Fibroblast of gingiva (primary cell): ENCODE measurements at regions not wholly inside any gene's neighbourhood (a gene's known extent, or its start where the extent isn't known, plus 50 kb on each side); places are given as distances from the start of the nearest gene placed in this dataset.

Source experiments
- DNase-seq: peaks from one replicate; pipeline ENCODE4 v3.0.0-alpha.2; 2011; ENCODE audit warnings: low read depth

GRCh38 chr2:48852938-48853337 is 97.4 kb upstream of the LHCGR start:
- peak; percentile 12 for DNase-seq

GRCh38 chr2:48851161-48851560 is 95.6 kb upstream of the LHCGR start:
- DNase-seq: no peak

- DNase-seq: no peak
These were observed 94.2 kb upstream of the LHCGR start for GRCh38 chr2:48849770-48850169.

- DNase-seq: no peak
These were observed 90.2 kb upstream of the LHCGR start for GRCh38 chr2:48845684-48846083.

DNA sequence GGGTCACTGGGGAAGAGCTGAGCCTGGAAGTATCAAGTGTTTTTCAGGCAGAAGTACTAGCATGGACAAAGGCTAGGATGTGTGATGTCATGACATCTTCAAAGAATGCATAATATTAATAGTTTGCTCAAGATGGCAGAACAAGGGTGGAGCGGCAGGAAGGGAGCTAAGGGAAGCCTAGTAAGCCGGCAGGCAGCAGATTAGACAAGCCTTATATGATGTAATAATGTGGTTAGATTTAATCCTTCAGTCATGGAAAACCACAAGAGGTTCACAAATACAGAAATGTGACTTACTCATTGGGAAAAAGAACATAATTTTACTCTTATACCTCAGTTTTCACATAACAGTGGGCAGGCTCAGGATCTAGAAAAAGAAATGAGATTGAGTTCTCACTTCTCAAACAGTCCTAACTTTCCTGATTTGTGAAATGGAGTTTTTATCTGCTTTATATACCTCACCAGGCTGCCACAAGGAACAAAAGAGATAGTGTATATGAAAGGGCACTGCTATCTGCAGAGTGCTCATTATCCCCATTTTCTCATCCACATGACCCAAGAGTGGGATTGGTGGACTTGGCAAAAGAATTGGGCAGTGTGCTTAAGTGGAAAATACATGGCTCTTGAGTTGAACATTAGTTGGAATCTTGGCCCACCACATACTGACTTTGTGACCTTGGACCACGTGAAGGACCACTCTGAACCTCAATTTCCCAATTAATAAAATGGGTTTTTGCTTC is 89.1 kb upstream of the LHCGR start:
- DNase-seq: no peak

DNA sequence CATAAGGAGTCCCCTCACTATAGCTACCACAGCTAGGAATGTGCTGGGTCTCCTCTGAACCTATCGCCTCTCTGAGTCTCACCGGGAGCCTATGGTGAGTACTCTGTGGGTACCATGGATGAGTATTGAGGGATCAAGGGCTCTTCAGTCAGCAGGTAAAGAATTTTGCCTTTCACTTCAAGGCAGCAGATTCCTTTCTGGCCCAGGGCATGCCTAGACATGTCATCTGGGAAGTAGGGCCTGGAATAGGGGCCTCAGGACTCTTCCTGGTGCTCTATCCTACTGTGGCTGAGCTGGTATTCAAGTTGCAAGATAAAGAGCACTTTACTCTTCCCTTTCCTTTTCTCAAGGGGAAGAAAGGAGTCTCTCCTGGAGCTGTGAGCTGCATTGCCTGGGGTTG is 85.6 kb upstream of the LHCGR start:
- no peak for DNase-seq

DNA sequence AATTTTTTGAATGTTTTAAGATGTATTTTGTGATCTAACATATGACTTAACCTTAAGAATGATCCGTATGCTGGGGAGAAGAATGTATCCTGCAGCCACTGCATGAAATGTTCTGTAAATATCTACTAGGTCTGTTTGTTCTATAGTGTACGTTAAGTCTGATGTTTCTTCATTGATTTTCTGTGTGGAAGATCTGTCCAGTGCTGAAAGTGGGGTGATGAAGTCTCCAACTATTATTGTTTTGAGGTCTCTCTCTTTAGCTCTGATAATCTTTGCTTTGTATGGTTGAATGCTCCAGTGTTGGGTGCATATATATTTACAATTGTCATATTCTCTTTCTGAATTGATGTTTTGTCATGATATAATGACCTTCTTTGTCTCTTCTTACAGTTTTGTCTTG is 82.5 kb upstream of the LHCGR start:
- no peak for DNase-seq

- DNase-seq: no peak
These were observed 74.0 kb upstream of the LHCGR start for GRCh38 chr2:48829569-48829968.

DNA sequence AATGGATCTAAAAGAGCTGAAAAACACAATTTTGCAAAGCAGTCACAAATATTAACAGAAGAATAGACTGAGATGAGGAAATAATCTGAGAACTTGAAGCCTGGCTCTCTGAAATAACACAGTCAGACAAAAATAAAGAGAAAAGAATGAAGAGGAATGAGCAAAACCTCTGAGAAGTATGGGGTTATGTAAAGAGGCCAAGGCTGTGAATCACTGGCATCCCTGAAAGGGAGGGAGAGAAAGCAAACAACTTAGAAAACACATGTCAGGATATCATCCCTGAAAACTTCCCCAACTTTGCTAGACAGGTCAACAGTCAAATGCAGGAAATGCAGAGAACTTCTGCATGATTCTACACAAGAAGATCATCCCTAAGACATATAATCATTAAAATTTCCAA is 73.5 kb upstream of the LHCGR start:
- no peak for DNase-seq

DNA sequence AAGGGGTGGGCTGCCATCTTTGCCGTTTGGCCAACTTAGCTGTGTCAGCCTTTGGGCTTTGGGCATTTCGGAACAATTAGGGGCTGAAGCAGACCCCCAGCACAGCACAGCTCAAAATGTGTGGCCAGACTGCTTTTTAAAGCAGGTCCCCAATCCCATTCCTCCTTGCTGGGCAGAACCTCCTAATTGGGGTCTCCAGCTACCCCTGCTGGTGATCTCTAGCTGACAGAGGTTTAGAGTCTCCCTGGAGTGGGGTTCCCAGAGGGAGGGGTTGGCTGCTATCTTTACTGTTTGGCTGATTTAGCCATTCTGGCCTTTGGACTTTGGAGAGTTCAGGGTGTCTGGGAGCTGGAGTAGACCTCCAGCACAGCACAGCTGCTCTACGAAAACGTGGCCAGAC is 71.5 kb upstream of the LHCGR start:
- no peak for DNase-seq

- no peak for DNase-seq
These were observed 68.6 kb upstream of the LHCGR start for GRCh38 chr2:48824116-48824515.

DNA sequence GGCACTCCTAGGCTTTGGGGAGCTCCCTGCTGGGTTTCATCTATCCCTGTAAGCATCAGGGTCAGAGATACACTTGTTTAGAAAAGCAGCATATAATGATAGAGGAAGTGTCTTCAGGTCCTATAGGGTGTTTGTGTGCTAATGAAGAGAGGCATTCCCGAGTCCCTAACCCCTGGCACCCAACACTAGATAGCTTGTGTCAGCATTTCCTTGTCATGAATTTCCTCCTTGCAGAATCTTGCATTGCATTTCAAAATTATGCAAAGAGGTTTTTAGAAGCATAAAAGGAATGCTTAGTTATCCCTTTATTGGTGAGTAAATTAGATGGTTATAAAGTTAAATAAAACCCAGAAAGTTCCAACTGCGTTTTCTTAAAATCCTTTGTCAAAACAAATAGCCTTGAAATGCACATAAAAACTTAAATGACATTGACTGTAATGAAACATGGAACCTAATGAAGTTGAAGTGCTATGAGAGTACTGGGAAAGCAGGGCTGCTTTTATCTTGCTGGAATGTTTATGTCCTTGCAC is 63.7 kb upstream of the LHCGR start:
- no peak for DNase-seq

DNA sequence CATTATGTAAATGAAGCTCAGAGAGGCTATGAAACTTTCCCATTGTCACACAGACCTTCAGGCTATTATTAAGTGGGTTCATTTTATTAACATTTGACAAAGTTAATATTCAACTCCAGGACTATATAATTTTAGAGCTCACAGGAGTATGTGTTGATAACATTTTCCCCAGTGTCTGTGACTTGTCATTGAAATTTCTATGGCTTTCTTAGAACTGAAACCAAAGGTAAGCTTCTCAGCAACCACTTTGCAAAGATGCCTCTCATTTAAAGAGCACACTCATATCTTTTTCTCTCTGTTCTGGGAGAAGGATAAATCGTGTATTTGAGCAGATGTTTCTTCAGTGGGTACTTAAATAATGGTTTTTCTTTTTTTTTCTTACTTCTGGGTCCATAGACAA is 61.8 kb upstream of the LHCGR start:
- DNase-seq: no peak

DNA sequence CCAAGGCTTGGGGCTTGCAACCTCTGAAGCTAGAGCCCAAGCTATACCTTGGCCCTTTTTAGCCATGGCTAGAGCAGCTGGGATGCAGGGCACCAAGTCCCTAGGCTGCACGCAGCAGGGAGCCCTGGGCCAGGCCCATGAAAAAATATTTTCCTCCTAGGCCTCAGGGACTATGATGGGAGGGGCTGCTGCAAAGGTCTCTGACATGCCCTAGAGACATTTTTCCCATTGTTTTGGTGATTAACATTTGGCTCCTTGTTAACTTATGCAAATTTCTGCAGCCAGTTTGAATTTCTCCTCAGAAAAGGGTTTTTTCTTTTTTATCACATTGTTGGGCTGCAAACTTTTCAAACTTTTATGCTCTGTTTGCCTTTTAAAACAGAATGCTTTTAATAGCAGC is 56.9 kb upstream of the LHCGR start:
- no peak for DNase-seq

DNA sequence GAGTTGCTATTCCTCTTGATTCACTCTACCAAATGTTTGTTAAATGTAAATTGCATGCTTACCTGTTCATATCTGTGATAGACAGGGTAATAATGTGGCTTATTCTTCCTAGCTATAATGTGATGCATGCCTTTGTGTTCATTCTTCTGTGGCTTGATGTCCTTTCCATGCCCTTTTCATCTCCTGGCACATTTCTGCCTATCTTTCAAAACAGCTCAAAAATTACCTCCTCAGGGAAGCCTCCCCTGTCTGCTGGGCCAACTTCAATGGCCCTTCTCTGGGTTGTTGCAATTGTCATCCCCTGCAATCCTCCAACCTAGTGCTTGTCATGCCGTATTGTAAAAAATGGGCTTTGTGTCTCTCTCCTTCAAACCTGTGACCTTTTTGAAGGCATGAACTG is 52.8 kb upstream of the LHCGR start:
- DNase-seq: no peak
